H1 (cell line): ENCODE measurements at regions not wholly inside any gene's neighbourhood (a gene's known extent, or its start where the extent isn't known, plus 50 kb on each side); places are given as distances from the start of the nearest gene placed in this dataset.

Experiments
- CTCF ChIA-PET: fragments of 300-600 bp; sonication (Branson Sonifier 250); formaldehyde crosslinking; loops from one replicate; lab custom pipeline; 2021; ENCODE audit not compliant: partially characterized antibody; lab: Charles Lee
- POLR2A ChIA-PET: fragments of 300-600 bp; sonication (Branson Sonifier 250); formaldehyde crosslinking; loops from one replicate; lab custom pipeline; 2021; ENCODE audit warnings: inconsistent platforms; ENCODE audit not compliant: partially characterized antibody; lab: Charles Lee
- DNase-seq, 2 experiments: peaks; one replicate each; pipeline versions ENCODE4 v3.0.0 to v3.0.0-alpha.2; 2010 to 2022; ENCODE audit warnings: low spot score in 2 of 2, low read depth in 1 of 2, mixed read lengths in 1 of 2
- FAIRE-seq: peaks from 2 replicates; lab custom pipeline; 2011; peaks lifted over from hg19 to GRCh38; lab: Jason Lieb, UNC
- H2AFZ ChIP-seq: 2 replicates; pipeline ENCODE4 v1.8.1; 2012; ENCODE audit warnings: low read length, inconsistent platforms
- H2AK5ac ChIP-seq: 2 replicates; pipeline ENCODE4 v1.6.1; 2013; ENCODE audit warnings: low read depth, low read length
- H2BK120ac ChIP-seq: replicated peaks from 2 replicates; pipeline ENCODE3; 2013; ENCODE audit warnings: low read depth, low read length, inconsistent platforms
- H2BK12ac ChIP-seq: 2 replicates; pipeline ENCODE4 v1.6.1; 2013; ENCODE audit warnings: low read depth, low read length
- H2BK15ac ChIP-seq: 2 replicates; pipeline ENCODE4 v1.6.1; 2013; ENCODE audit warnings: low read length
- H2BK20ac ChIP-seq: 2 replicates; pipeline ENCODE4 v1.6.1; 2013; ENCODE audit warnings: low read length
- H2BK5ac ChIP-seq: 2 replicates; pipeline ENCODE4 v1.6.1; 2013; ENCODE audit warnings: low read depth, low read length
- H3K14ac ChIP-seq: 2 replicates; pipeline ENCODE4 v1.6.1; 2013; ENCODE audit warnings: inconsistent platforms; ENCODE audit not compliant: insufficient read length
- H3K18ac ChIP-seq: 2 replicates; pipeline ENCODE4 v1.6.1; 2013; ENCODE audit warnings: low read length; ENCODE audit errors: extremely low read depth
- H3K23ac ChIP-seq: 2 replicates; pipeline ENCODE4 v1.6.1; 2013; ENCODE audit warnings: inconsistent platforms; ENCODE audit not compliant: insufficient read length
- H3K23me2 ChIP-seq: 2 replicates; pipeline ENCODE4 v1.6.1; 2013; ENCODE audit warnings: low read depth, low read length
- H3K27ac ChIP-seq: 2 replicates; pipeline ENCODE4 v1.6.1; 2011; ENCODE audit warnings: low read depth, low read length, inconsistent platforms
- H3K27me3 ChIP-seq, 4 experiments: replicated peaks in 1 of 4; 1 replicate in 1 of 4; 2 replicates in 3 of 4; pipeline versions ENCODE4 v1.6.1 to v1.8.1; 2011 to 2013; ENCODE audit warnings: low read length in 3 of 4, mild to moderate bottlenecking in 3 of 4, inconsistent platforms in 2 of 4, mixed read lengths in 2 of 4, moderate library complexity in 1 of 4; ENCODE audit not compliant: control insufficient read depth in 3 of 4, insufficient read depth in 3 of 4; ENCODE audit errors: extremely low read depth in 1 of 4
- H3K36me3 ChIP-seq, 4 experiments: 2 replicates each; pipeline versions ENCODE4 v1.6.1 to v1.8.1; 2011 to 2013; ENCODE audit warnings: mild to moderate bottlenecking in 4 of 4, low read length in 3 of 4, moderate library complexity in 2 of 4, control low read depth in 1 of 4, inconsistent platforms in 1 of 4; ENCODE audit not compliant: insufficient read depth in 4 of 4, control insufficient read depth in 2 of 4
- H3K4ac ChIP-seq: replicated peaks from 2 replicates; pipeline ENCODE3; 2013; ENCODE audit warnings: low read length, low read depth, mixed read lengths, inconsistent platforms; ENCODE audit not compliant: insufficient read length
- H3K4me1 ChIP-seq, 4 experiments: replicated peaks in 1 of 4; 1 replicate in 1 of 4; 2 replicates in 3 of 4; pipeline versions ENCODE4 v1.6.1 to v1.8.1; 2011 to 2013; ENCODE audit warnings: low read length in 3 of 4, inconsistent platforms in 2 of 4, mixed read lengths in 1 of 4; ENCODE audit not compliant: insufficient read depth in 4 of 4, control insufficient read depth in 3 of 4
- H3K4me2 ChIP-seq, 2 experiments: 2 replicates each; pipeline versions ENCODE4 v1.6.1 to v1.8.1; 2011 to 2013; ENCODE audit warnings: low read depth in 2 of 2, low read length in 2 of 2, control low read depth in 1 of 2, inconsistent platforms in 1 of 2, mild to moderate bottlenecking in 1 of 2; ENCODE audit not compliant: insufficient read depth in 1 of 2
- H3K4me3 ChIP-seq, 4 experiments: fragments of 200-600, 300-600 bp in 1 of 4; sonication (generic), shearing (Covaris generic), sonication (Bioruptor Twin) in 1 of 4; 2 replicates each; pipeline versions ENCODE4 v1.5.1 to v1.8.1; 2011 to 2016; ENCODE audit warnings: low read length in 4 of 4, low read depth in 3 of 4, control low read depth in 2 of 4, inconsistent platforms in 2 of 4, mild to moderate bottlenecking in 2 of 4, mixed read lengths in 1 of 4, moderate library complexity in 1 of 4; ENCODE audit not compliant: insufficient read depth in 2 of 4; ENCODE audit errors: extremely low read depth in 1 of 4
- H3K56ac ChIP-seq: replicated peaks from 2 replicates; pipeline ENCODE3; 2013; ENCODE audit warnings: low read depth, mild to moderate bottlenecking, mixed read lengths, low read length, inconsistent platforms; ENCODE audit not compliant: insufficient read length
- H3K79me1 ChIP-seq: 2 replicates; pipeline ENCODE4 v1.6.1; 2013; ENCODE audit warnings: low read depth, low read length, control low read depth
- H3K79me2 ChIP-seq, 2 experiments: 2 replicates each; pipeline versions ENCODE4 v1.6.1 to v1.8.1; 2012 to 2013; ENCODE audit warnings: low read length in 2 of 2, mild to moderate bottlenecking in 2 of 2, inconsistent platforms in 1 of 2; ENCODE audit not compliant: insufficient read depth in 2 of 2, control insufficient read depth in 1 of 2
- H3K9ac ChIP-seq, 4 experiments: replicated peaks in 1 of 4; 1 replicate in 1 of 4; 2 replicates in 3 of 4; pipeline versions ENCODE4 v1.6.1 to v1.8.1; 2011 to 2013; ENCODE audit warnings: low read depth in 3 of 4, low read length in 3 of 4, control low read depth in 2 of 4, mild to moderate bottlenecking in 2 of 4, moderate library complexity in 2 of 4, inconsistent platforms in 1 of 4; ENCODE audit errors: extremely low read depth in 1 of 4
- H3K9me3 ChIP-seq, 2 experiments: 2 replicates each; pipeline versions ENCODE4 v1.6.1 to v1.8.1; 2012 to 2013; ENCODE audit warnings: mild to moderate bottlenecking in 2 of 2, moderate library complexity in 2 of 2, control low read depth in 1 of 2, inconsistent platforms in 1 of 2, low read depth in 1 of 2, low read length in 1 of 2, mixed read lengths in 1 of 2; ENCODE audit not compliant: insufficient read depth in 2 of 2
- H4K20me1 ChIP-seq, 2 experiments: replicated peaks in 1 of 2; 2 replicates each; pipeline versions ENCODE3 to v1.8.1; 2011 to 2013; ENCODE audit warnings: inconsistent platforms in 2 of 2, low read length in 2 of 2, mild to moderate bottlenecking in 1 of 2; ENCODE audit not compliant: insufficient read depth in 2 of 2, control insufficient read depth in 1 of 2
- H4K5ac ChIP-seq: 2 replicates; pipeline ENCODE4 v1.6.1; 2013; ENCODE audit warnings: low read length, low read depth, mixed read lengths, inconsistent platforms; ENCODE audit not compliant: insufficient read length
- H4K8ac ChIP-seq: 2 replicates; pipeline ENCODE4 v1.8.0; 2013; ENCODE audit warnings: mild to moderate bottlenecking, moderate library complexity, low read length, inconsistent platforms; ENCODE audit not compliant: insufficient read depth; ENCODE audit errors: extremely low read depth
- H4K91ac ChIP-seq: replicated peaks from 2 replicates; pipeline ENCODE3; 2013; ENCODE audit warnings: low read length, mixed read lengths, inconsistent platforms; ENCODE audit not compliant: insufficient read length
- CHD1 ChIP-seq: IDR thresholded peaks from 2 replicates; pipeline ENCODE4 v1.6.1; 2012; ENCODE audit warnings: low read depth, low read length, improper control_type of control experiment
- CREB1 ChIP-seq: IDR thresholded peaks from 2 replicates; pipeline ENCODE4 v1.6.1; 2012; ENCODE audit warnings: inconsistent platforms
- CTBP2 ChIP-seq: IDR thresholded peaks from 2 replicates; pipeline ENCODE4 v1.7.0; 2011; ENCODE audit warnings: borderline replicate concordance, mild to moderate bottlenecking, moderate library complexity, mixed read lengths, low read length; ENCODE audit not compliant: insufficient read depth, insufficient read length
- GTF2F1 ChIP-seq: IDR thresholded peaks from 2 replicates; pipeline ENCODE4 v1.6.1; 2012; ENCODE audit warnings: low read depth, low read length, improper control_type of control experiment, borderline replicate concordance
- POU5F1 ChIP-seq: IDR thresholded peaks from 2 replicates; pipeline ENCODE4 v1.6.1; 2011; ENCODE audit warnings: low read depth, mild to moderate bottlenecking, low read length, moderate library complexity
- RBBP5 ChIP-seq: IDR thresholded peaks from 2 replicates; pipeline ENCODE4 v1.7.1; 2012; ENCODE audit warnings: low read depth, mild to moderate bottlenecking, inconsistent platforms, low read length, moderate library complexity, borderline replicate concordance
- TAF7 ChIP-seq: optimal IDR thresholded peaks from 2 replicates; pipeline ENCODE3; 2011; ENCODE audit warnings: low read depth, mild to moderate bottlenecking, inconsistent platforms, low read length, moderate library complexity, borderline replicate concordance
- TBP ChIP-seq: IDR thresholded peaks from 2 replicates; pipeline ENCODE4 v1.6.1; 2011; ENCODE audit warnings: low read depth, low read length, improper control_type of control experiment
- TCF12 ChIP-seq: IDR thresholded peaks from 2 replicates; pipeline ENCODE4 v1.6.1; 2011; ENCODE audit warnings: low read depth, mild to moderate bottlenecking, low read length
- whole genome bisulfite sequencing, 2 experiments: shearing (Covaris generic) in 1 of 2; methylation state at CpG; one replicate each; pipeline versions ENCODE4 v1.1.6 to v1.1.7; 2013 to 2015; ENCODE audit warnings: low lambda C conversion rate in 2 of 2, mixed read lengths in 2 of 2, inconsistent platforms in 1 of 2, low coverage in 1 of 2, missing lambda C conversion rate in 1 of 2; ENCODE audit not compliant: insufficient replicate concordance in 2 of 2, insufficient coverage in 1 of 2, insufficient read length in 1 of 2; ENCODE audit errors: extremely low coverage in 1 of 2, missing lambda C conversion rate in 1 of 2; 5-methylcytosine and 5-hydroxymethylcytosine counted together
- TF ChIP-seq, protein P1 (sequence below): IDR thresholded peaks from 2 replicates; pipeline ENCODE4 v1.6.1; 2012; ENCODE audit warnings: low read length, inconsistent platforms
- TF ChIP-seq, protein P2 (sequence below): IDR thresholded peaks from 2 replicates; pipeline ENCODE4 v1.6.1; 2011; ENCODE audit warnings: low read depth, mild to moderate bottlenecking, low read length; ENCODE audit not compliant: insufficient read depth

DNA sequence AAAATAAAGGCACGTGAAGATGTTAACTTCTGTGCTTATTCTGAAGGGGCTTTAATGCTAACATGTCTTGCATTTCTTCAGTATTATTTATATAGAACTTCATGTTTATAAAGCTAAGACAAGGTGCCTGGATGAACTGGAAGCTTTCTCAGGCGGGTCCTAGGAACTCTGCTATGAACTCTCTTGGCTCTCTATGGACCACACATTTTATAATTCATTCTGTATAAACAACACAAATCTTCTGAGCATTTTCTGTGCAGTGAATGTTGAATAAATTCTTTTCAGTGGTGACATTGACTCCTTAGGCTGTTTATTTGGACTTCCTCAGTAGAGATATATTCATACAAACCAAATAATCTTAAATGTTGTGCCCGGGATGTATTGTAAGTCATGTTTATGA, 79.6 kb downstream of the TRIL start:
- no peak overlapping the region for H3K56ac ChIP-seq
- no peak overlapping the region for H3K9ac ChIP-seq
- 91% methylated on average over 3 of the region's 3 CpGs; no CpG with 5 or more reads in 1 of the 2 experiments for WGBS, 2 experiments
- peaks cover 0 to 4% (median 0%) of the 10 kb centered on the region in 4 experiments; a peak in 1 of 7 replicates for H3K4me1 ChIP-seq
- no peaks in the 10 kb centered on the region for H3K27me3 ChIP-seq
- no peak overlapping the region for H3K18ac ChIP-seq
- no peak overlapping the region for H3K27ac ChIP-seq
- no peaks in the 10 kb centered on the region for H3K23me2 ChIP-seq
- no peak overlapping the region for H2BK15ac ChIP-seq
- no peak overlapping the region for H4K91ac ChIP-seq
- H3K36me3 ChIP-seq, result no peaks in the 10 kb centered on the region
- CTCF ChIA-PET, result interaction anchor here (0.7 kb wide), 1 partner anchor 13 kb away, joined by 3 read pairs; no protein-coding TSS in a partner anchor
- H2BK12ac ChIP-seq, result no peak overlapping the region
- no peak overlapping the region for H3K14ac ChIP-seq
- POLR2A ChIA-PET, result interaction anchor here (0.9 kb wide), 1 partner anchor 13 kb away, joined by 4 read pairs; no protein-coding TSS in a partner anchor
- no peaks in the 10 kb centered on the region for H4K20me1 ChIP-seq
- no peak overlapping the region for H3K4me3 ChIP-seq
- H3K23ac ChIP-seq, result no peak overlapping the region
- no peaks in the 10 kb centered on the region for H3K79me2 ChIP-seq
- no peaks in the 10 kb centered on the region for H3K79me1 ChIP-seq
- H4K5ac ChIP-seq, result no peak overlapping the region
- H2BK120ac ChIP-seq, result no peak overlapping the region
- no peak overlapping the region for H2BK20ac ChIP-seq
- FAIRE-seq (no peak), DNase-seq (no peak)
- H2AK5ac ChIP-seq, result no peak overlapping the region
- H4K8ac ChIP-seq, result no peak overlapping the region
- TF ChIP-seq, protein P1, sequence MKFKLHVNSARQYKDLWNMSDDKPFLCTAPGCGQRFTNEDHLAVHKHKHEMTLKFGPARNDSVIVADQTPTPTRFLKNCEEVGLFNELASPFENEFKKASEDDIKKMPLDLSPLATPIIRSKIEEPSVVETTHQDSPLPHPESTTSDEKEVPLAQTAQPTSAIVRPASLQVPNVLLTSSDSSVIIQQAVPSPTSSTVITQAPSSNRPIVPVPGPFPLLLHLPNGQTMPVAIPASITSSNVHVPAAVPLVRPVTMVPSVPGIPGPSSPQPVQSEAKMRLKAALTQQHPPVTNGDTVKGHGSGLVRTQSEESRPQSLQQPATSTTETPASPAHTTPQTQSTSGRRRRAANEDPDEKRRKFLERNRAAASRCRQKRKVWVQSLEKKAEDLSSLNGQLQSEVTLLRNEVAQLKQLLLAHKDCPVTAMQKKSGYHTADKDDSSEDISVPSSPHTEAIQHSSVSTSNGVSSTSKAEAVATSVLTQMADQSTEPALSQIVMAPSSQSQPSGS, result no peak
- no peak for TF ChIP-seq CREB1
- no peak for TF ChIP-seq GTF2F1
- no peak for TF ChIP-seq CHD1
- TF ChIP-seq TBP, result no peak
- TF ChIP-seq TCF12, result no peak
- TF ChIP-seq CTBP2, result no peak
- TF ChIP-seq POU5F1, result no peak
- TF ChIP-seq, protein P2, sequence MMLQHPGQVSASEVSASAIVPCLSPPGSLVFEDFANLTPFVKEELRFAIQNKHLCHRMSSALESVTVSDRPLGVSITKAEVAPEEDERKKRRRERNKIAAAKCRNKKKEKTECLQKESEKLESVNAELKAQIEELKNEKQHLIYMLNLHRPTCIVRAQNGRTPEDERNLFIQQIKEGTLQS, result no peak
- no peak for TF ChIP-seq RBBP5
- TF ChIP-seq TAF7, result no peak
- H3K9me3 ChIP-seq, result no peaks in the 10 kb centered on the region
- H3K4ac ChIP-seq, result no peak overlapping the region
- H3K4me2 ChIP-seq, result no peak overlapping the region
- H2AFZ ChIP-seq, result no peak overlapping the region
- H2BK5ac ChIP-seq, result no peak overlapping the region
